ENCODE measurements at regions not wholly inside any gene's neighbourhood (a gene's known extent, or its start where the extent isn't known, plus 50 kb on each side); places are given as distances from the start of the nearest gene placed in this dataset.

GRCh38 chr11:101182467-101182866 lies 52.9 kb upstream of the PGR start:
- TF ChIP-seq CTCF (IDR thresholded peaks at IDR 0.05) (no peak), EP300 (IDR thresholded peaks at IDR 0.05) (no peak), POLR2A (IDR thresholded peaks at IDR 0.05) (no peak)
- WGBS, 3 donors, result 58 to 73% (median 70%) methylated on average over 1 of the region's 1 CpG
- Histone ChIP-seq H3K4me1 (ENCODE audit: insufficient read depth) (no peaks in the 10 kb centered on the region), H3K36me3 (no peaks in the 10 kb centered on the region), H3K9me3 (no peaks in the 10 kb centered on the region), H3K27ac (no peak overlapping the region), H3K27me3 (no peaks in the 10 kb centered on the region), H3K4me3 (no peak overlapping the region)
- no peak for DNase-seq
- intact Hi-C loops (cut with DNase I), result no loop called here

GRCh38 chr11:101180481-101180880 lies 50.9 kb upstream of the PGR start:
- TF ChIP-seq CTCF (IDR thresholded peaks at IDR 0.05) (no peak), POLR2A (IDR thresholded peaks at IDR 0.05) (no peak), EP300 (IDR thresholded peaks at IDR 0.05) (no peak)
- H3K27ac ChIP-seq, result no peak overlapping the region
- H3K27me3 ChIP-seq, result no peaks in the 10 kb centered on the region
- 84 to 85% (median 85%) methylated on average over 1 of the region's 1 CpG for WGBS, 3 donors
- H3K4me3 ChIP-seq, result no peak overlapping the region
- no peaks in the 10 kb centered on the region for H3K36me3 ChIP-seq
- no peaks in the 10 kb centered on the region for H3K4me1 ChIP-seq (ENCODE audit: insufficient read depth)
- intact Hi-C loops (cut with DNase I), result no loop called here
- no peaks in the 10 kb centered on the region for H3K9me3 ChIP-seq
- DNase-seq, result no peak

Data from ovary (tissue), 7 donors.